A673 (cell line): ENCODE measurements at regions not wholly inside any gene's neighbourhood (a gene's known extent, or its start where the extent isn't known, plus 50 kb on each side); places are given as distances from the start of the nearest gene placed in this dataset.

Experiments
- BruUV-seq: library from RNA; stranded (reverse); fragments of 400-500 nt; replicated peaks from 2 replicates; lab custom pipeline; 2021; lab: Mats Ljungman, UMichigan
- CTCF ChIA-PET: fragments of 300-600 bp; sonication (Branson Sonifier 250); formaldehyde crosslinking; loops from one replicate; lab custom pipeline; 2022; ENCODE audit warnings: antibody characterized with exemption; lab: Charles Lee
- POLR2A ChIA-PET: fragments of 300-600 bp; sonication (Branson Sonifier 250); formaldehyde crosslinking; loops from one replicate; lab custom pipeline; 2022; ENCODE audit warnings: antibody characterized with exemption; ENCODE audit not compliant: low non-redundant PET; lab: Charles Lee
- DNase-seq: peaks from one replicate; pipeline ENCODE4 v3.0.0-alpha.2; 2015; ENCODE audit warnings: low spot score
- H3K27ac ChIP-seq: fragments of 200-600 bp; sonication (generic); 2 replicates; pipeline ENCODE4 v1.5.1; 2016; ENCODE audit warnings: mixed run types, low read depth, mild to moderate bottlenecking, mixed read lengths, antibody characterized with exemption, low read length; ENCODE audit not compliant: poor library complexity, severe bottlenecking
- H3K27me3 ChIP-seq: fragments of 200-600 bp; sonication (generic); replicated peaks from 2 replicates; pipeline ENCODE4 v1.6.1; 2017; ENCODE audit warnings: mixed run types, low read depth, mild to moderate bottlenecking, mixed read lengths, antibody characterized with exemption, low read length; ENCODE audit not compliant: insufficient read depth, poor library complexity
- H3K36me3 ChIP-seq: fragments of 200-600 bp; sonication (generic); 2 replicates; pipeline ENCODE4 v1.6.1; 2016; ENCODE audit warnings: mixed run types, mild to moderate bottlenecking, mixed read lengths, antibody characterized with exemption, low read length; ENCODE audit not compliant: insufficient read depth, poor library complexity, severe bottlenecking
- H3K4me1 ChIP-seq: fragments of 200-600 bp; sonication (generic); 2 replicates; pipeline ENCODE4 v1.6.1; 2017; ENCODE audit warnings: mixed run types, mild to moderate bottlenecking, mixed read lengths, antibody characterized with exemption, low read length; ENCODE audit not compliant: insufficient read depth, poor library complexity, severe bottlenecking
- H3K4me3 ChIP-seq: fragments of 200-600 bp; sonication (generic); 2 replicates; pipeline ENCODE4 v1.5.1; 2016; ENCODE audit warnings: low read depth, mixed run types, mild to moderate bottlenecking, mixed read lengths, low read length; ENCODE audit not compliant: poor library complexity, severe bottlenecking
- H3K9me3 ChIP-seq: fragments of 200-600 bp; sonication (generic); 2 replicates; pipeline ENCODE4 v1.6.1; 2016; ENCODE audit warnings: mixed run types, low read depth, mild to moderate bottlenecking, mixed read lengths, antibody characterized with exemption, low read length; ENCODE audit not compliant: poor library complexity, severe bottlenecking
- EZH2 ChIP-seq: fragments of 200-600 bp; sonication (generic); IDR thresholded peaks from 2 replicates; pipeline ENCODE4 v1.6.1; 2017; ENCODE audit warnings: borderline replicate concordance, low read depth, mild to moderate bottlenecking, mixed read lengths, antibody characterized with exemption, low read length; ENCODE audit not compliant: poor library complexity, severe bottlenecking
- intact Hi-C: fragments of 100-400 bp; cut with micrococcal nuclease; formaldehyde crosslinking; loops from one replicate; pipeline ENCODE4 v1.10.0; 2022; ENCODE audit not compliant: unreplicated experiment
- TF ChIP-seq, protein P1 (sequence below): fragments of 300-800, 200-600 bp; sonication (generic); conservative IDR thresholded peaks from 2 replicates; pipeline ENCODE4 v1.5.1; 2017; ENCODE audit warnings: low read depth, mild to moderate bottlenecking, antibody characterized with exemption, low read length, moderate library complexity, mixed read lengths

DNA sequence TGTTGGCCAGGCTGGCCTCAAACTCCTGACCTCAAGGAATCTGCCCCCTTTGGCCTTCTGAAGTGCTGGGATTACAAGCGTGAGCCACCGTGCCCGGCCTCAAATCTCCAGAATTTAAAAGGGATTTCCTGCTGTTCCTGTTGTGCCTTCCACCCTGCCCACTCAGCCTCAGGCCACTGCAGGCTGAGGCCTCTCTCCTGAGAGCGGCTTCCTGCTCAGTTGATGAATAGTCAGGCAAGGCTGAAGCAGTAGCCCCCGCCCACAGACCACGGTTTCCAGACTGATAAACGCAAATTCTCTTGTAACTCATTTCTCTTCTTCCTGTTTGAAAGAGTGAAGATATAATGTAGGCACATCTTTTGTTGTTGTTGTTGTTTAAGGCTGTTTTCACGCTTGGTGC, 127.0 kb upstream of the PLCXD3 start:
- POLR2A ChIA-PET = no interaction called here
- no peaks in the 10 kb centered on the region for H3K4me1 ChIP-seq
- CTCF ChIA-PET = interaction anchor here (0.6 kb wide), 1 partner anchor 733 kb away, joined by 3 read pairs; no protein-coding TSS in a partner anchor
- TF ChIP-seq, protein P1, sequence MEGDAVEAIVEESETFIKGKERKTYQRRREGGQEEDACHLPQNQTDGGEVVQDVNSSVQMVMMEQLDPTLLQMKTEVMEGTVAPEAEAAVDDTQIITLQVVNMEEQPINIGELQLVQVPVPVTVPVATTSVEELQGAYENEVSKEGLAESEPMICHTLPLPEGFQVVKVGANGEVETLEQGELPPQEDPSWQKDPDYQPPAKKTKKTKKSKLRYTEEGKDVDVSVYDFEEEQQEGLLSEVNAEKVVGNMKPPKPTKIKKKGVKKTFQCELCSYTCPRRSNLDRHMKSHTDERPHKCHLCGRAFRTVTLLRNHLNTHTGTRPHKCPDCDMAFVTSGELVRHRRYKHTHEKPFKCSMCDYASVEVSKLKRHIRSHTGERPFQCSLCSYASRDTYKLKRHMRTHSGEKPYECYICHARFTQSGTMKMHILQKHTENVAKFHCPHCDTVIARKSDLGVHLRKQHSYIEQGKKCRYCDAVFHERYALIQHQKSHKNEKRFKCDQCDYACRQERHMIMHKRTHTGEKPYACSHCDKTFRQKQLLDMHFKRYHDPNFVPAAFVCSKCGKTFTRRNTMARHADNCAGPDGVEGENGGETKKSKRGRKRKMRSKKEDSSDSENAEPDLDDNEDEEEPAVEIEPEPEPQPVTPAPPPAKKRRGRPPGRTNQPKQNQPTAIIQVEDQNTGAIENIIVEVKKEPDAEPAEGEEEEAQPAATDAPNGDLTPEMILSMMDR = no peak
- TF ChIP-seq EZH2 = no peak
- no peak for DNase-seq
- no TSS peak for BruUV-seq
- H3K36me3 ChIP-seq = no peaks in the 10 kb centered on the region
- H3K27ac ChIP-seq = no peak overlapping the region
- H3K4me3 ChIP-seq = no peak overlapping the region
- no peaks in the 10 kb centered on the region for H3K27me3 ChIP-seq
- intact Hi-C loops = loop anchor here (2.0 kb wide), 1 partner anchor 733 kb away; no protein-coding TSS in a partner anchor
- no peaks in the 10 kb centered on the region for H3K9me3 ChIP-seq

DNA sequence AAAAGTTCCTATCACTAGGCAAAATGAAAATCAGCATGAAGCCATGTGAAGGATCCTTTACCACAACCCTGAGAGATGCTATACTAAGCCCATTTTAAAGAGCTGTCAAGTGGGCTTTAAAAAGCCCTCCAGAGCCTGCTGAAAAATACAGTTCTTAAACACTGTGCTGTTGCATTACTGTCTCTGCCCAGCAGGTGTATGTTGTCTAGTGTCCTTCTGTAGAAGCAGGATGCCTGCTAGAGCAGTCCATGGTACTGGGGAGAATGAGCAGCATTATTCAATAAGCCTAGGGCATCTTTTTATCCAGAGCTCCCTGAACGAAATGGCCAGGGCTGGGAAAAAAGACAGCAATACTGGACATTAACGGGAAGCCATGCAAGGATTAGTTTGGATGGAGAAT, 126.2 kb upstream of the PLCXD3 start:
- POLR2A ChIA-PET = no interaction called here
- Histone ChIP-seq H3K9me3 (no peaks in the 10 kb centered on the region), H3K27me3 (no peaks in the 10 kb centered on the region), H3K27ac (no peak overlapping the region), H3K4me1 (no peaks in the 10 kb centered on the region), H3K4me3 (no peak overlapping the region), H3K36me3 (no peaks in the 10 kb centered on the region)
- CTCF ChIA-PET = no interaction called here
- intact Hi-C loops = loop anchor here (2.0 kb wide), 1 partner anchor 732 kb away; no protein-coding TSS in a partner anchor
- no peak for TF ChIP-seq EZH2
- TF ChIP-seq, protein P1 = peak; percentile 53
- DNase-seq = peak; percentile 63
- BruUV-seq = no TSS peak

DNA sequence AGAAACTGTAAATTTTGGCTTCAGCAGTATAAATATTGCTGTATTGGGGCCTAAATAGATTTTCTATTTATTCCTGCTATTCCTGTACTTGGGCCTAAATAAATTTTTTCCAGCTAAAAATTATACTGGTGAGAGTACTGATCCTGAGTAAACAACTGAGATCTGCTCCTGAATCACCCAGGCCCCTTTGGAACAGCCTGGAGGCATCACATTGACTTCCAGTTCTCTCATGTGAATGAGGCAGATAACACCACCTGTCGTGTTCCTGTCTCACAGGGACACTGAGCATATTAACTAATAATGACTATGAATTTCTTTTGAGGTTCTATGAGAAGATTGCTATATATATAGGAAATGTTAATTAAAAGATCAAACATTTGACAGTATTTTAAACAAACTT, 119.5 kb upstream of the PLCXD3 start:
- POLR2A ChIA-PET = no interaction called here
- BruUV-seq = no TSS peak
- CTCF ChIA-PET = no interaction called here

More for the DNA sequence above, 119.5 kb upstream of the PLCXD3 start:
- no peaks in the 10 kb centered on the region for H3K9me3 ChIP-seq
- no peaks in the 10 kb centered on the region for H3K36me3 ChIP-seq
- no peak overlapping the region for H3K27ac ChIP-seq
- H3K27me3 ChIP-seq = no peaks in the 10 kb centered on the region
- DNase-seq = no peak
- no peak for TF ChIP-seq EZH2
- TF ChIP-seq, protein P1 = no peak
- H3K4me3 ChIP-seq = no peak overlapping the region
- intact Hi-C loops = no loop called here
- no peaks in the 10 kb centered on the region for H3K4me1 ChIP-seq
